GM18858 (cell line): ENCODE measurements at regions not wholly inside any gene's neighbourhood (a gene's known extent, or its start where the extent isn't known, plus 50 kb on each side); places are given as distances from the start of the nearest gene placed in this dataset.

Experiments
- ATAC-seq: cut with Tn5 transposase; IDR thresholded peaks from one replicate; pipeline ENCODE4 v1.9.1; 2021; ENCODE audit not compliant: unreplicated experiment

DNA sequence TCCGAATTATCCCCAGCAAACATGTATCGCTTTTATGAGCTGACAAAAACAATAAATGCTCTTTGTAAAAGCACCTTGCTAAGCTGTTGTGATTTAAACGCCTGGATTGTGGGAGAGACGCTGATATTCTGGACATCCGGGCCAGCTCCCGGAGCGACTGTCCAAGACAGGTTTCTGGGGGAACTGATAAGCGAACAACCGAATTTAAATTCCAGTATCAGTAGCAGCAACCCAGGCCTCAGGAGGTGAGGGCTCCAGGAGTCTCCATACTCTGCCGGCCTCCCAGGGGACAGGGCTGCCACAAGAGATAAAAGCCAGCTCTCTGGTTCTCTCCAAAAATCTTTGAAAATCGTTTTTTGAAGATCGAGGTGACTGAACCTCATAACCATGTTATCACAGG is 50.3 kb upstream of the VSTM2B start:
- no peak for ATAC-seq
